K562 (cell line): ENCODE measurements at regions not wholly inside any gene's neighbourhood (a gene's known extent, or its start where the extent isn't known, plus 50 kb on each side); places are given as distances from the start of the nearest gene placed in this dataset.
A peak's percentile ranks its signal among the peaks of the same experiment; 100 is the strongest.

Source experiments
- ATAC-seq: fragments of 200-7000 bp; cut with Tn5 transposase; 3 replicates; pipeline ENCODE4 v1.9.1; 2020; ENCODE audit warnings: moderate library complexity
- BruUV-seq: library from RNA; stranded (reverse); fragments of 400-500 nt; replicated peaks from 2 replicates; lab custom pipeline; 2021; lab: Mats Ljungman, UMichigan
- CTCF ChIA-PET: fragments of 300-600 bp; formaldehyde crosslinking; extraction: SDS; loops from one replicate; lab custom pipeline; 2021; ENCODE audit warnings: low intra/inter-chr PET ratio; lab: Yijun Ruan, JAX
- POLR2A ChIA-PET: fragments of 300-600, 350-650 bp; sonication (Branson Sonifier 250); formaldehyde crosslinking; extraction: SDS; loops from one replicate; lab custom pipeline; 2021; ENCODE audit warnings: antibody characterized with exemption, inconsistent platforms; lab: Yijun Ruan, JAX
- DNase-seq, 4 experiments: peaks; one replicate each; pipeline versions ENCODE4 v3.0.0 to v3.0.0-alpha.2; 2011 to 2018; ENCODE audit warnings: low spot score in 3 of 4, mixed read lengths in 3 of 4; ENCODE audit errors: extremely low read depth in 1 of 4
- FAIRE-seq: peaks from 2 replicates; lab custom pipeline; 2011; peaks lifted over from hg19 to GRCh38; lab: Jason Lieb, UNC
- H2AFZ ChIP-seq: 2 replicates; pipeline ENCODE4 v1.6.0; 2011; ENCODE audit warnings: low read depth, low read length, control low read depth, inconsistent platforms
- H3K27ac ChIP-seq: fragments of 200-600 bp; 3 replicates; pipeline ENCODE4 v1.8.0; 2011; ENCODE audit warnings: low read depth, mild to moderate bottlenecking, control low read depth, inconsistent platforms, low read length, moderate library complexity, mixed read lengths; ENCODE audit errors: extremely low read depth
- H3K27me3 ChIP-seq, 2 experiments: fragments of 300-600 bp in 1 of 2; 2 replicates in 1 of 2; 3 replicates in 1 of 2; pipeline versions ENCODE4 v1.6.0 to v1.8.0; 2011; ENCODE audit warnings: inconsistent platforms in 2 of 2, low read length in 2 of 2, mild to moderate bottlenecking in 1 of 2, mixed read lengths in 1 of 2, moderate library complexity in 1 of 2; ENCODE audit not compliant: control insufficient read depth in 2 of 2, insufficient read depth in 2 of 2
- H3K36me3 ChIP-seq: fragments of 300-600 bp; 3 replicates; pipeline ENCODE4 v1.8.0; 2011; ENCODE audit warnings: mild to moderate bottlenecking, low read length, inconsistent platforms; ENCODE audit not compliant: control insufficient read depth, insufficient read depth
- H3K4me1 ChIP-seq, 2 experiments: fragments of 200-600 bp in 1 of 2; replicated peaks in 1 of 2; 2 replicates in 1 of 2; 3 replicates in 1 of 2; pipeline versions ENCODE4 v1.5.1 to v1.8.0; 2011; ENCODE audit warnings: inconsistent platforms in 2 of 2, low read length in 2 of 2, mild to moderate bottlenecking in 1 of 2, mixed read lengths in 1 of 2, moderate library complexity in 1 of 2; ENCODE audit not compliant: control insufficient read depth in 2 of 2, insufficient read depth in 2 of 2
- H3K4me2 ChIP-seq: 2 replicates; pipeline ENCODE4 v1.6.1; 2011; ENCODE audit warnings: low read length, control low read depth, inconsistent platforms, mixed read lengths; ENCODE audit not compliant: insufficient read depth
- H3K4me3 ChIP-seq: fragments of 200-600 bp; sonication (generic), shearing (Covaris generic); 2 replicates; pipeline ENCODE4 v1.5.1; 2016; ENCODE audit warnings: control low read depth, inconsistent platforms
- H3K79me2 ChIP-seq: fragments of 200-600 bp; 3 replicates; pipeline ENCODE4 v1.8.0; 2011; ENCODE audit warnings: low read length, inconsistent platforms; ENCODE audit not compliant: control insufficient read depth, insufficient read depth
- H3K9ac ChIP-seq, 2 experiments: 2 replicates each; pipeline versions ENCODE4 v1.6.0 to v1.6.1; 2011; ENCODE audit warnings: low read depth in 2 of 2, low read length in 2 of 2, control low read depth in 1 of 2, inconsistent platforms in 1 of 2, mild to moderate bottlenecking in 1 of 2, mixed read lengths in 1 of 2; ENCODE audit not compliant: insufficient read depth in 1 of 2
- H3K9me1 ChIP-seq: one replicate; pipeline ENCODE4 v1.6.0; 2011; ENCODE audit warnings: inconsistent platforms, mild to moderate bottlenecking, low read length, moderate library complexity; ENCODE audit not compliant: control insufficient read depth, insufficient read depth
- H3K9me3 ChIP-seq: replicated peaks from 2 replicates; pipeline ENCODE4 v1.5.1; 2011; ENCODE audit warnings: low read depth, low read length, inconsistent platforms; ENCODE audit not compliant: control insufficient read depth, insufficient read depth
- H4K20me1 ChIP-seq: replicated peaks from 2 replicates; pipeline ENCODE4 v1.6.1; 2011; ENCODE audit warnings: low read length, inconsistent platforms, mixed read lengths; ENCODE audit not compliant: control insufficient read depth, insufficient read depth
- CBFA2T2 ChIP-seq: fragments of 450-650 bp; conservative IDR thresholded peaks from 2 replicates; pipeline ENCODE4 v1.6.1; 2017; ENCODE audit warnings: mild to moderate bottlenecking
- EP400 ChIP-seq: fragments of 450-650 bp; IDR thresholded peaks from 2 replicates; pipeline ENCODE4 v1.6.1; 2017; ENCODE audit warnings: antibody characterized with exemption, mild to moderate bottlenecking, moderate library complexity
- JUN ChIP-seq, 2 experiments: sonication (generic) in 1 of 2; formaldehyde crosslinking in 1 of 2; IDR thresholded peaks; 2 replicates each; pipeline versions ENCODE4 v1.6.1 to v1.8.0; 2012 to 2022; ENCODE audit warnings: borderline replicate concordance in 2 of 2, mild to moderate bottlenecking in 2 of 2, improper control_type of control experiment in 1 of 2, low read depth in 1 of 2, low read length in 1 of 2, missing genetic modification reagents in 1 of 2
- KLF16 ChIP-seq: IDR thresholded peaks from 2 replicates; pipeline ENCODE4 v1.6.1; 2016; ENCODE audit warnings: antibody characterized with exemption
- MCM2 ChIP-seq: fragments of 450-650 bp; IDR thresholded peaks from 2 replicates; pipeline ENCODE4 v1.6.1; 2017; ENCODE audit warnings: low read depth, mild to moderate bottlenecking
- NR3C1 ChIP-seq: sonication (generic); formaldehyde crosslinking; IDR thresholded peaks from 2 replicates; pipeline ENCODE4 v1.8.1; 2022; ENCODE audit warnings: missing genetic modification reagents
- PRMT5 ChIP-seq: sonication (generic); formaldehyde crosslinking; IDR thresholded peaks from 2 replicates; pipeline ENCODE4 v1.5.0; 2020; ENCODE audit warnings: missing genetic modification reagents
- PTBP1 ChIP-seq: fragments of 200-400 bp; formaldehyde crosslinking; IDR thresholded peaks from 2 replicates; pipeline ENCODE4 v1.6.1; 2017; ENCODE audit warnings: low read depth, low read length
- SMAD4 ChIP-seq: fragments of 250-450 bp; sonication (Bioruptor Pico); conservative IDR thresholded peaks from 2 replicates; pipeline ENCODE4 v1.8.0; 2021; ENCODE audit warnings: inconsistent platforms, mild to moderate bottlenecking, moderate library complexity
- ZFPM2 ChIP-seq: fragments of 250-450 bp; sonication (Bioruptor Pico); IDR thresholded peaks from 2 replicates; pipeline ENCODE4 v1.5.1; 2022; ENCODE audit warnings: mild to moderate bottlenecking
- ZNF146 ChIP-seq: IDR thresholded peaks from one replicate; pipeline ENCODE4 v1.6.1; 2018; ENCODE audit warnings: missing compliant biosample characterization; ENCODE audit not compliant: unreplicated experiment
- WGBS: fragments of 100-300 bp; shearing (Covaris generic); methylation state at CpG from one replicate; pipeline ENCODE4 v1.1.6; 2016; ENCODE audit warnings: low coverage, mixed read lengths; ENCODE audit not compliant: insufficient coverage; ENCODE audit errors: missing lambda C conversion rate; 5-methylcytosine and 5-hydroxymethylcytosine counted together
- in situ Hi-C: fragments of 300-500 bp; cut with MboI; formaldehyde crosslinking; loops from 4 replicates; pipeline ENCODE4 v1.15.0; 2018; ENCODE audit warnings: inconsistent platforms, mixed read lengths
- intact Hi-C: fragments of 100-400 bp; cut with micrococcal nuclease; formaldehyde crosslinking; loops from 2 replicates; pipeline ENCODE4 v1.14.2; 2022
- TF ChIP-seq, protein P1 (sequence below): fragments of 450-650 bp; IDR thresholded peaks from 2 replicates; pipeline ENCODE4 v1.6.1; 2016; ENCODE audit warnings: mild to moderate bottlenecking

GRCh38 chr22:48439560-48440135, 1388.0 kb downstream of the BRD1 start:
- FAIRE-seq (no peak), DNase-seq (no peak), ATAC-seq (no peak)
- Histone ChIP-seq H3K9me1 (no peaks in the 10 kb centered on the region), H3K9me3 (no peaks in the 10 kb centered on the region), H3K36me3 (no peaks in the 10 kb centered on the region), H3K79me2 (no peaks in the 10 kb centered on the region), H3K9ac (no peak overlapping the region), H3K4me2 (no peak overlapping the region), H4K20me1 (no peaks in the 10 kb centered on the region), H3K27me3 (peaks cover 0 to 21% of the 10 kb centered on the region in 2 experiments; a peak in 1 of 5 replicates), H3K4me1 (no peaks in the 10 kb centered on the region), H3K27ac (no peak overlapping the region), H2AFZ (no peak overlapping the region), H3K4me3 (no peak overlapping the region)
- 3% methylated on average over 5 of the region's 10 CpGs for WGBS
- ChIA-PET CTCF (no interaction called here), POLR2A (interaction anchor here (0.6 kb wide), 1 partner anchor 434 kb away, joined by 3 read pairs; no protein-coding TSS in a partner anchor)
- TF ChIP-seq CBFA2T2 (no peak), PTBP1 (no peak)
- intact Hi-C loops (no loop called here), in situ Hi-C loops (no loop called here)
- no TSS peak for BruUV-seq

DNA sequence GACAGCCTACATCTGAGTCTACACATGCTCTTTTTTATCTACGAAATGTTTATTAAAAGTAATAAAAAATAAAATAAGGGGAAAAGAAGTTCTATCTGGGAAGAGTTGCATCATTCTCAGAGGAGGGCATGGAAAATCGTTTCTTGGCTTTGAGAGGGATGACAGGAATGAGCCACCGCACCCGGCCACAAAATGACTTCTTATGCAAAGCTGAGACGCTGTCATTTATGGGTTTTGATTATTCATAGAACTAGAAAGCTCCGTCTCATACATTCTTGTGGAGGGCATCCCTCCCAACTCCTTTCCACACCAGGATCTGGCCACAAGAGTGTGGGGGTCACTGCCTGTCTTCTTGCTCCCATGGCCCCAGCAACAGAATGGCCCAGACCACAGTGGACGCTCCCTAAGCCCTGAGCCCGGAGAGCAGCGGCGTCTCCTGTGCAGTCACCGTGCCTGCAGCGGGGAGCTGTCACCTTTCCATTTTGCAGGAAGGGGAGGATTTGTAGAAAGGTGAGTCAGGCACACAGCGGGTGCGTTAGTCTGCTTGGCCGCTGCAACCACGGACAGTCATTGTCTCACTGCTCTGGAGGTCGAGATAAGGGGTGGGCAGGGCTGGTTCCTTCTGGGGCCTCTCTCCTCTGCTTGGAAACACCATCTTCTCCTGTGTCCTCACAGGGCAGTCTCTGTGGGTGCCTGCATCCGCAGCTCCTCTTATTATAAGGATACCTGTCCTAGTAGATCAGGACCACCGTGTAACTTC, 1388.7 kb downstream of the BRD1 start:
- in situ Hi-C loops, result no loop called here
- ChIA-PET POLR2A (interaction anchor here (0.6 kb wide), 1 partner anchor 434 kb away, joined by 3 read pairs; no protein-coding TSS in a partner anchor), CTCF (no interaction called here)
- H3K27ac ChIP-seq, result no peak overlapping the region
- FAIRE-seq (no peak), DNase-seq (peak in 1 of 4 experiments; percentile 15), ATAC-seq (no peak)
- no peak overlapping the region for H2AFZ ChIP-seq
- no peaks in the 10 kb centered on the region for H3K9me1 ChIP-seq
- TF ChIP-seq EP400 (no peak), ZFPM2 (CRISPR knock-in tag) (no peak), SMAD4 (no peak), MCM2 (no peak), KLF16 (no peak), PRMT5 (CRISPR knock-in tag) (no peak), ZNF146 (CRISPR knock-in tag) (no peak), JUN (IDR thresholded peaks at IDR 0.05; ENCODE audit: borderline replicate concordance, low read depth, low read length) (no peak), JUN (CRISPR knock-in tag; IDR thresholded peaks at IDR 0.05; ENCODE audit: borderline replicate concordance) (no peak), NR3C1 (no peak)
- TF ChIP-seq, protein P1, sequence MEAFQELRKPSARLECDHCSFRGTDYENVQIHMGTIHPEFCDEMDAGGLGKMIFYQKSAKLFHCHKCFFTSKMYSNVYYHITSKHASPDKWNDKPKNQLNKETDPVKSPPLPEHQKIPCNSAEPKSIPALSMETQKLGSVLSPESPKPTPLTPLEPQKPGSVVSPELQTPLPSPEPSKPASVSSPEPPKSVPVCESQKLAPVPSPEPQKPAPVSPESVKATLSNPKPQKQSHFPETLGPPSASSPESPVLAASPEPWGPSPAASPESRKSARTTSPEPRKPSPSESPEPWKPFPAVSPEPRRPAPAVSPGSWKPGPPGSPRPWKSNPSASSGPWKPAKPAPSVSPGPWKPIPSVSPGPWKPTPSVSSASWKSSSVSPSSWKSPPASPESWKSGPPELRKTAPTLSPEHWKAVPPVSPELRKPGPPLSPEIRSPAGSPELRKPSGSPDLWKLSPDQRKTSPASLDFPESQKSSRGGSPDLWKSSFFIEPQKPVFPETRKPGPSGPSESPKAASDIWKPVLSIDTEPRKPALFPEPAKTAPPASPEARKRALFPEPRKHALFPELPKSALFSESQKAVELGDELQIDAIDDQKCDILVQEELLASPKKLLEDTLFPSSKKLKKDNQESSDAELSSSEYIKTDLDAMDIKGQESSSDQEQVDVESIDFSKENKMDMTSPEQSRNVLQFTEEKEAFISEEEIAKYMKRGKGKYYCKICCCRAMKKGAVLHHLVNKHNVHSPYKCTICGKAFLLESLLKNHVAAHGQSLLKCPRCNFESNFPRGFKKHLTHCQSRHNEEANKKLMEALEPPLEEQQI, result no peak
- peaks cover 0 to 21% of the 10 kb centered on the region in 2 experiments; a peak in 1 of 5 replicates for H3K27me3 ChIP-seq
- no peaks in the 10 kb centered on the region for H3K9me3 ChIP-seq
- H3K4me2 ChIP-seq, result no peak overlapping the region
- H3K79me2 ChIP-seq, result no peaks in the 10 kb centered on the region
- H3K9ac ChIP-seq, result no peak overlapping the region
- no TSS peak for BruUV-seq
- no peak overlapping the region for H3K4me3 ChIP-seq
- no peaks in the 10 kb centered on the region for H3K36me3 ChIP-seq
- intact Hi-C loops, result no loop called here
- H3K4me1 ChIP-seq, result no peaks in the 10 kb centered on the region
- 1% methylated on average over 9 of the region's 19 CpGs for WGBS
- no peaks in the 10 kb centered on the region for H4K20me1 ChIP-seq
